CD4-positive, alpha-beta memory T cell (primary cell): ENCODE measurements at regions not wholly inside any gene's neighbourhood (a gene's known extent, or its start where the extent isn't known, plus 50 kb on each side); places are given as distances from the start of the nearest gene placed in this dataset.

Source experiments
- CTCF ChIA-PET: fragments of 350-600 bp; sonication (Branson Sonifier 250); formaldehyde crosslinking; loops from one replicate; lab custom pipeline; 2021; ENCODE audit warnings: inconsistent platforms; ENCODE audit not compliant: partially characterized antibody; lab: Charles Lee
- POLR2A ChIA-PET: fragments of 350-600 bp; sonication (Branson Sonifier 250); formaldehyde crosslinking; loops from one replicate; lab custom pipeline; 2021; ENCODE audit not compliant: partially characterized antibody; lab: Charles Lee
- DNase-seq, 5 donors: peaks; one replicate each; pipeline versions ENCODE4 v3.0.0 to v3.0.0-alpha.2; 2020 to 2022; ENCODE audit warnings: mixed read lengths in 1 of 5
- H3K27ac ChIP-seq: one replicate; pipeline ENCODE4 v1.7.0; 2013; ENCODE audit warnings: low read depth, low read length
- H3K27me3 ChIP-seq: 2 replicates; pipeline ENCODE4 v1.7.0; 2013; ENCODE audit warnings: mild to moderate bottlenecking, low read length, moderate library complexity; ENCODE audit not compliant: insufficient read depth
- H3K36me3 ChIP-seq: 2 replicates; pipeline ENCODE4 v1.7.0; 2013; ENCODE audit warnings: mild to moderate bottlenecking, low read length, moderate library complexity; ENCODE audit not compliant: insufficient read depth
- H3K4me1 ChIP-seq: 2 replicates; pipeline ENCODE4 v1.7.0; 2013; ENCODE audit warnings: mild to moderate bottlenecking, low read length, moderate library complexity; ENCODE audit not compliant: insufficient read depth
- H3K4me3 ChIP-seq, 2 donors: one replicate each; pipeline ENCODE4 v1.7.0; 2013; ENCODE audit warnings: low read length in 2 of 2, mild to moderate bottlenecking in 1 of 2
- H3K9me3 ChIP-seq, 2 donors: one replicate each; pipeline ENCODE4 v1.7.0; 2013; ENCODE audit warnings: low read length in 2 of 2, control low read depth in 1 of 2; ENCODE audit not compliant: control insufficient read depth in 1 of 2
- H3K27ac Mint-ChIP-seq, 7 donors: one replicate each; pipeline ENCODE4 v1.8.0; 2020 to 2021; ENCODE audit warnings: mixed read lengths in 7 of 7, mild to moderate bottlenecking in 6 of 7, inconsistent platforms in 3 of 7, moderate library complexity in 3 of 7
- H3K27me3 Mint-ChIP-seq, 2 donors: one replicate each; pipeline ENCODE4 v1.8.0; 2020 to 2021; ENCODE audit warnings: mixed read lengths in 2 of 2
- H3K36me3 Mint-ChIP-seq, 2 donors: one replicate each; pipeline ENCODE4 v1.8.0; 2020 to 2021; ENCODE audit warnings: mixed read lengths in 2 of 2, inconsistent platforms in 1 of 2, mild to moderate bottlenecking in 1 of 2
- H3K4me1 Mint-ChIP-seq, 4 donors: one replicate each; pipeline ENCODE4 v1.8.0; 2020 to 2021; ENCODE audit warnings: mixed read lengths in 4 of 4, mild to moderate bottlenecking in 1 of 4
- H3K4me3 Mint-ChIP-seq, 8 donors: one replicate each; pipeline ENCODE4 v1.8.0; 2020 to 2021; ENCODE audit warnings: mixed read lengths in 8 of 8, mild to moderate bottlenecking in 7 of 8, moderate library complexity in 6 of 8, inconsistent platforms in 3 of 8
- H3K9me3 Mint-ChIP-seq, 8 donors: one replicate each; pipeline ENCODE4 v1.8.0; 2020 to 2021; ENCODE audit warnings: mixed read lengths in 8 of 8, mild to moderate bottlenecking in 5 of 8, inconsistent platforms in 3 of 8, moderate library complexity in 1 of 8
- intact Hi-C: fragments of 100-400 bp; cut with micrococcal nuclease; formaldehyde crosslinking; loops from one replicate; pipeline ENCODE4 v1.15.1; 2023

DNA sequence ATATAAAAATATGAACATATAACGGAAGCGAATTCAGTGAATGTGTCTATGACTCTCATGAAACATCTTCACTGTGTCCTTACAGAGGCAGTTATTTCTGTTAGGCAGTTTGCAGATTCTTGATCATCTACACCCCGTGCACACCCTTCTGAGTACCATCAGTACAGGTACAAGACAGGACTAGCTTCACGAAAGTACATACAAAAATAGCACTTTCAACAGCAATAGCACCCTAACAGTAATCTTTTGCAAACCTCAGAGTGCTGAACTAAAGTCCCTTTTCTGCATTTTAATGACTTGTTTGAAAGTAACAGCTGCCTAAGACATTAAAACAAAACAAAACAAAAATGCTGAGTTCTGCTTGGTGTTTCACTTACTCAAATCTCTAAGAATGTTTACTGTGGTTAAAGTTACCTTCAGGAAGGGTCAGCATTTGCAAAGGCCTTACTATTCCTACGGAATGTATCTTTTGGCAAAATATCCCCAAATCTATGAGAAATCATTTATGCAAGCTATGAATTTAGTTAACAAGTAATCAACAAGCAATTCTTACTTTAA, 104.1 kb downstream of the CNTN3 start:
- Histone ChIP-seq H3K27ac (no peak overlapping the region), H3K27me3 (no peaks in the 10 kb centered on the region), H3K36me3 (no peaks in the 10 kb centered on the region), H3K4me3 (no peak overlapping the region), H3K9me3 (no peaks in the 10 kb centered on the region), H3K4me1 (no peaks in the 10 kb centered on the region)
- H3K4me3 Mint-ChIP-seq, result no peak overlapping the region
- H3K27me3 Mint-ChIP-seq, result no peaks in the 10 kb centered on the region
- H3K27ac Mint-ChIP-seq, result no peak overlapping the region
- POLR2A ChIA-PET, result no interaction called here
- H3K9me3 Mint-ChIP-seq, result peaks cover 0 to 7% (median 2%) of the 10 kb centered on the region in 8 donors
- CTCF ChIA-PET, result no interaction called here
- DNase-seq, result no peak
- intact Hi-C loops, result no loop called here
- H3K4me1 Mint-ChIP-seq, result no peaks in the 10 kb centered on the region
- no peaks in the 10 kb centered on the region for H3K36me3 Mint-ChIP-seq

DNA sequence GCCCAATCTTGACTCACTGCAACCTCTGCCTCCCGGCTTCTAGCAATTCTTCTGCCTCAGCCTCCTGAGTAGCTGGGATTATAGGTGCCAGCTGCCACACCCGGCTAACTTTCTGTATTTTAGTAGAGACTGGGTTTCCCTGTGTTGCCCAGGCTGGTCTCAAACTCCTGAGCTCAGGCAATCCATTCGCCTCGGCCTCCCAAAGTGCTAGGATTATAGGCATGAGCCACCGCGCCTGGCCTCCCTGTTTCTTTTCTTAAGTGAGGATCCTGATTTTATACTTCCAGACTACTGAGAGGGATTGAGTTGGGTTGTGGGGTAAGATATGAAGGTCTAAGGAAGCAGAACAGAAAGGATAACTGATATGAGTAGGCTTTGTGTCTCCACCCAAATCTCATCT, 106.8 kb downstream of the CNTN3 start:
- Histone ChIP-seq H3K36me3 (no peaks in the 10 kb centered on the region), H3K9me3 (no peaks in the 10 kb centered on the region), H3K27me3 (no peaks in the 10 kb centered on the region), H3K4me3 (no peak overlapping the region), H3K4me1 (no peaks in the 10 kb centered on the region), H3K27ac (no peak overlapping the region)
- Mint-ChIP-seq H3K27me3 (no peaks in the 10 kb centered on the region), H3K4me1 (no peaks in the 10 kb centered on the region), H3K4me3 (no peak overlapping the region), H3K9me3 (peaks cover 0 to 8% (median 3%) of the 10 kb centered on the region in 8 donors), H3K36me3 (no peaks in the 10 kb centered on the region), H3K27ac (no peak overlapping the region)
- intact Hi-C loops, result no loop called here
- no peak for DNase-seq
- POLR2A ChIA-PET, result no interaction called here
- CTCF ChIA-PET, result no interaction called here

DNA sequence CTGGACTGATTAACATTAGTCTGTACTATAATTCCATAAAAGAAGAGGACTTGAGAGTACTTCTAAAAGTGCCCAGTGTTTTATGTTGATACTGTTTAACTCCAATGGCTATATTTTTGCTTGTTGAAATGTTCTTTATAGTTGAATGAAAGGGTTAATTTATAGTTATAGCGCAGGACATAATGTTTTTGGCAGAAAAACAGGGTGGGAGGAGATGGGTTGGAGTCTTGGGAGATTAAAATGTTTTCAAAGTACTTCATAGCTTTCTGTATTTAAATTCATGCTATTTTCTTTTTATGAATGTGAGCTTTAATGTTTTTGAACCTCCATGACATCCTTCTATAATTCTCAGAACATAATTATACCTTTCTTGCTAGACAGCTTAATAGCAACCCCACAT, 108.2 kb downstream of the CNTN3 start:
- Histone ChIP-seq H3K4me1 (no peaks in the 10 kb centered on the region), H3K27ac (no peak overlapping the region), H3K36me3 (no peaks in the 10 kb centered on the region), H3K9me3 (no peaks in the 10 kb centered on the region), H3K27me3 (no peaks in the 10 kb centered on the region), H3K4me3 (no peak overlapping the region)
- POLR2A ChIA-PET, result no interaction called here
- CTCF ChIA-PET, result no interaction called here
- Mint-ChIP-seq H3K36me3 (no peaks in the 10 kb centered on the region), H3K27ac (no peak overlapping the region), H3K4me3 (no peak overlapping the region), H3K9me3 (peaks cover 0 to 10% (median 5%) of the 10 kb centered on the region in 8 donors), H3K4me1 (no peaks in the 10 kb centered on the region), H3K27me3 (no peaks in the 10 kb centered on the region)
- DNase-seq, result no peak
- intact Hi-C loops, result no loop called here

DNA sequence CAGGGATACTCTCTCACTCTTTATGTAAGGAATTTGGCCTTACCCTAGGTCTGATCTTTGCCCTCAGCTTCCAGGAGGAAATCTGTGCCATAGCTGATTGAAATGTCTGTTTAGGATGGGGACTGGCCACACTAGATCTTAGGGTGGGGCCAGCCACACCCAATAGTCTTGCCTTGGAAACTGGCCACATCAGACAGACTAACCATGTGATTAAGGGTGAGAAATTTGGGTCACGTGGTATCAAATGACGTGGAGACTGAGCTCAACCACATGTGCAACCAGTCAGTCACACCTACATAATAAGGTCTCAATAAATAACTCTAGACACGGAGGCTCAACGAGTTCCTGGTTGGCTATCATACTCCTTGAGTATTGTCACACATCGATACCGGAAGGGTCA, 113.5 kb downstream of the CNTN3 start:
- H3K27ac Mint-ChIP-seq, result no peak overlapping the region
- H3K4me3 Mint-ChIP-seq, result no peak overlapping the region
- Histone ChIP-seq H3K4me3 (no peak overlapping the region), H3K4me1 (no peaks in the 10 kb centered on the region), H3K27ac (no peak overlapping the region), H3K9me3 (no peaks in the 10 kb centered on the region), H3K27me3 (no peaks in the 10 kb centered on the region), H3K36me3 (no peaks in the 10 kb centered on the region)
- POLR2A ChIA-PET, result no interaction called here
- H3K27me3 Mint-ChIP-seq, result no peaks in the 10 kb centered on the region
- no peak for DNase-seq
- no peaks in the 10 kb centered on the region for H3K36me3 Mint-ChIP-seq
- CTCF ChIA-PET, result no interaction called here
- intact Hi-C loops, result no loop called here
- H3K4me1 Mint-ChIP-seq, result no peaks in the 10 kb centered on the region
- H3K9me3 Mint-ChIP-seq, result peaks cover 0 to 11% (median 4%) of the 10 kb centered on the region in 8 donors

DNA sequence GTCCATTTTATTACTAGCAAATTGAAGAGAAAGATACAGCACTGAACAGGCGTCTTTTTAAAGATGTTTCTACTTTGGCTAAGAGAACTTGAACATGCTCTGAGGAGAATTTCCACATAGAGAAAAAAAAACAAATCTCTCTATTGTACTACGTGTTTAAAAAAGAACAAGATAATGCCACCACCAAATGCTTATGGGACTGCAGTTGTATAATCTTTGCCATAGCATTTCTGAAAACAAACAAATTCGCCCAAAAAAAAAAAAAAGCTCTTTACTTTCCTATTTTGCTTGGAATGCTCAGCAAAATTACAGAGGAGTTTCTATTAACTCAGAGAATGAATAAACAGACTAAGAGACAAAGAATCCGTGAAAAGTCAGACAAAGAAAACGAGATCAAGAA, 114.2 kb downstream of the CNTN3 start:
- H3K4me3 Mint-ChIP-seq, result no peak overlapping the region
- H3K4me3 ChIP-seq, result no peak overlapping the region
- intact Hi-C loops, result no loop called here
- H3K4me1 Mint-ChIP-seq, result no peaks in the 10 kb centered on the region
- POLR2A ChIA-PET, result no interaction called here
- H3K27me3 Mint-ChIP-seq, result no peaks in the 10 kb centered on the region
- no peaks in the 10 kb centered on the region for H3K36me3 Mint-ChIP-seq
- CTCF ChIA-PET, result no interaction called here
- no peaks in the 10 kb centered on the region for H3K27me3 ChIP-seq
- no peak overlapping the region for H3K27ac Mint-ChIP-seq
- no peak overlapping the region for H3K27ac ChIP-seq
- no peaks in the 10 kb centered on the region for H3K9me3 ChIP-seq
- H3K36me3 ChIP-seq, result no peaks in the 10 kb centered on the region
- peaks cover 0 to 11% (median 4%) of the 10 kb centered on the region in 8 donors for H3K9me3 Mint-ChIP-seq
- no peaks in the 10 kb centered on the region for H3K4me1 ChIP-seq
- DNase-seq, result no peak

DNA sequence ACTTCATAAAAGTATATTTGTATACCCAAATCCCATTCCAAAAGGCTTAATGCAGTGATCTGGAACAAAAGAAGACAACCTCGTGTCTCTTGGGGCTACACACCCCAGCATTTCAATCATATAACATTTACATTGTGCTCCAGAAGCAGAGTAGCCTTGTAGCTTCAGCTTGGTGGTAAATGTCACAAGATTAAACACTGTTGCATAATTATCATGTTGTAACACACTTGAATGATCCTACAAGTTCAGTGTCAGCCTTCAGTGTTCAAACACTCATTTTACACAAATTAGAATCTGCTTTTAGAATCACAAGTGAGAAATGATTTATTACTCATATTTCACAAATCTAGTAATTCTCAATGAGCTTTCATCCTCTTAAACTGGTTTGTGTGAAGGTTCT, 122.6 kb downstream of the CNTN3 start:
- CTCF ChIA-PET, result no interaction called here
- no peak overlapping the region for H3K4me3 Mint-ChIP-seq
- POLR2A ChIA-PET, result no interaction called here

DNA sequence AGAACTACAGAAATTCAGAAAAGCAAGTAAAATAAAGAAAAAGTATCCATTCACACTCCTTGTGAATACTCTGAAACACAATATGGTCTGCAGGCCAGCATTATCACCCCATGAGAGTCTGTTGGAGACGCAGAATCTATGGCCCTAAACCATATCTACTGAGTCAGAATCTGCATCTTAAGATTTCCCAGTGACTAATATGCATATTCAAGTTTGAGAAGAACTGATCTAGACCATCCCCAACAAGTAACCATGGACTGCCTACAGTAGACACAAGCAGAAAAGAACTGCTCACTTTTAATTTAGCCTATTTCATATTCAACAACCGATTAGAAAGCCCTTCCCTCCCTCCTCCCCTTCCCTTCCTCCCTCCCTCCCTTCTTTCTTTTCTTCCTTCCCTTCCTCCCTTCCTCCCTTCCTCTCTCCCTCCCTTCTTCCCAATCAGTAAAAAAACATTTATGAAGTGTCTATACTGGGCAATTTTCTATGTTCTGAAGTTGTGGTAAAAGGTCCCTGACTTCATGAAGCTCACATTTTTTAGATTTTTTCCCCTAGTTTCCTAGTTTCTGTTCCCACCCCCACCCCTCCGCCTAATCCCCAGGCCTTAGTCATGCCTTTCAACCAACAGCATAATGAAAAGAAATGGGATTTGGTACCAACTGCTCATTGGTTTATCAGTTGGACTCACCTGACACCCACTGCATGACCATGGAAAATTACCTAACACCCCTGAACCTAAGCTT, 125.2 kb downstream of the CNTN3 start:
- H3K4me1 Mint-ChIP-seq, result no peaks in the 10 kb centered on the region
- H3K27me3 Mint-ChIP-seq, result no peaks in the 10 kb centered on the region
- no peak overlapping the region for H3K4me3 Mint-ChIP-seq
- POLR2A ChIA-PET, result no interaction called here
- H3K27me3 ChIP-seq, result no peaks in the 10 kb centered on the region
- intact Hi-C loops, result no loop called here
- CTCF ChIA-PET, result no interaction called here
- H3K36me3 Mint-ChIP-seq, result no peaks in the 10 kb centered on the region
- no peak overlapping the region for H3K27ac Mint-ChIP-seq
- H3K4me3 ChIP-seq, result no peak overlapping the region
- no peaks in the 10 kb centered on the region for H3K9me3 ChIP-seq
- H3K27ac ChIP-seq, result no peak overlapping the region
- H3K4me1 ChIP-seq, result no peaks in the 10 kb centered on the region
- H3K36me3 ChIP-seq, result no peaks in the 10 kb centered on the region
- no peak for DNase-seq
- peaks cover 0 to 17% (median 3%) of the 10 kb centered on the region in 8 donors for H3K9me3 Mint-ChIP-seq

More for the DNA sequence above, 122.6 kb downstream of the CNTN3 start:
- intact Hi-C loops, result no loop called here
- Histone ChIP-seq H3K4me1 (no peaks in the 10 kb centered on the region), H3K27ac (no peak overlapping the region), H3K9me3 (no peaks in the 10 kb centered on the region), H3K4me3 (no peak overlapping the region), H3K36me3 (no peaks in the 10 kb centered on the region), H3K27me3 (no peaks in the 10 kb centered on the region)
- H3K9me3 Mint-ChIP-seq, result peaks cover 0 to 17% (median 3%) of the 10 kb centered on the region in 8 donors
- H3K27me3 Mint-ChIP-seq, result no peaks in the 10 kb centered on the region
- no peaks in the 10 kb centered on the region for H3K36me3 Mint-ChIP-seq
- no peak overlapping the region for H3K27ac Mint-ChIP-seq
- DNase-seq, result no peak
- no peaks in the 10 kb centered on the region for H3K4me1 Mint-ChIP-seq
